GM18867 (cell line): ENCODE measurements at regions not wholly inside any gene's neighbourhood (a gene's known extent, or its start where the extent isn't known, plus 50 kb on each side); places are given as distances from the start of the nearest gene placed in this dataset.

Source experiments
- ATAC-seq: cut with Tn5 transposase; IDR thresholded peaks from one replicate; pipeline ENCODE4 v1.9.1; 2021; ENCODE audit warnings: mild to moderate bottlenecking, moderate library complexity; ENCODE audit not compliant: unreplicated experiment

DNA sequence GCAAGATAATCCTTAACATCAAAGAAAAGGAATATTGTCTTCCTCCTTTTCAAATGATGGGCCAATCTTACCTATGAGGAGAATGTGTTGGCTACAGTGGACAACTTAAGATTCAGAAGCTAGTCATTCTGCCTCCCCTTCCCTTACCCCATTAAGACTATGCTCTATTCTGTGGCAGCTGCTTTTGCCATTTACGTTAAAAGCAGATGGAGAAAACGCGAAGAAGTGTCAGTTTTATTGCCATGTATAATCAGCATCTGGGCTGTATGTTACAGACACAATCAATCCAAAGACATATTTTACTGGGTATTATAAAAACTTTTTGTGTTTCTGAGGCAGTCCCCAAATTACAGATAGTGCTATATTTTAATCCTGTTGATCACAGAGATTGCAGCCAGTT lies 196.1 kb upstream of the PACRGL start:
- ATAC-seq: no peak

- no peak for ATAC-seq
These were observed 194.3 kb upstream of the PACRGL start for GRCh38 chr4:20505927-20506326.

DNA sequence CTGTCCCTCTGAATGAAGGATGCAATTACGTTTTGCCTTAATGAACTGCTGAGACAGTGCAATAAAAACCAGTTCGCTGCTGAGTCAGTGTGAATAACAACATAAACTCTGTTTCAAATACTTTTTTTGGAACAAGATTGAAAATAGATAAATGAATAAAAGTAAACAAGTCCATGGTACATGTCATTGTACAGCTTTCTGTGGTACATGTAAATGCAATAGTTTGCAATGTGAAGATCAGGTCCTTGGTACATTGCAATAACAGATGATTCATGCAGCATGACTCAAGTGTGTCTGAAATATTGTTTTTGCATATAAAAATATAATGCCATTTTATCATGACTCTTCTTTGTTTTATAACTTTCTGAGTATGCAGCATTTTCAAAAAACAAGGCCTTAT lies 193.4 kb upstream of the PACRGL start:
- ATAC-seq: no peak

DNA sequence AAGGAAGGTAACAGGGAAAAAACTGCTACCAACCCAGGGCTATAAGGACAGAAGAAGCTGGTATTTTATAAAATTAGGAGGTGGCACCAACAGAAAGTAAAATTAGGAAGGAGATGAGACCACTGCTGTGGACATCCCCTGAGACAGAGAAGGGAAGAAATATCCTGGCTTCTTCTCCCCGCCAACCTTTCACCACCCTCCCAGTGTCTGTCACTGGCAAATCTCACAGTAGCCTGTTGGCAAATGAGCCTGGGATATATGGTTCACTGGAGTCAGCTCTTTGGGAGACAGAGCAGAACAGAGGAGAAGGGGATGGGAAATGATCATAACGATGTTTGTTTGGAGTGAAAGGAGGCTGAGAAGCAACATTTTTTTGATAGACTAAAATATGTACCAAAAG lies 190.9 kb upstream of the PACRGL start:
- ATAC-seq: no peak

DNA sequence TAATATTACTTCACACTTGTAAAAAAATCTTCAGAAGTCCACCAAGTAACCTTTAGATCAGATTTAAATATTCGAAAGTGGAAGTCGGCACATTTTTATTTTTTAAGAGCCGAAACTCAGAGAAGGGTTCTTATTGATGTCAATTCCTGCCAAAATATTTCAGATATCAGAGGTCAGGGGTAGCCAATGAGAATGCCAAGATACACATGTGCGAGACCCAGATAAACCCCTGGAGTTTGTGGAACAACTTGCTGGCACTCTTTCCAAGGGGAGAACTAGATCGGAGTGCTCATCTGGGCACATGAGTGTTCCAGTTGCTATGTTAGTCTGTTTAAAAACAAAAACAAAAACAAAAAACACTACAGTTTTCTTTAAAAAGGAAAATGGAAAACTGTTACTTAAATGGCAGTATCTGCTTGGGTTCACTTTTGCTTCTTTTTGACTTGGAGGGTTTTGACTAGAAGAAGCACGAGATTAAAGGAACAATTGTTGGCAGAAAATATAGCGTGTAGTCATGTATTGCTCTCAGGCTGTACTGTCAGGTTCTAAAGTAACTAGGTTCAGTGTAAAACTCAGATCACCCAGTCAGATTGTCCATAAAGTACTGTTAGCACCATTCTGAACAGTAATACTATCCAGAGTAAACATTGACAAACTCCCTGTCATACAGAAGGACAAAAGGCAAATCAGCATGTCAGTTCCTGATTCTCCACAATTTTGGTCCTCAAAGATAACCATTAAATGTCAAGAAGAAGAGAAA lies 188.0 kb upstream of the PACRGL start:
- no peak for ATAC-seq

- no peak for ATAC-seq
These were observed 187.3 kb upstream of the PACRGL start for GRCh38 chr4:20512985-20513384.

- ATAC-seq: no peak
These were observed 179.4 kb upstream of the PACRGL start for GRCh38 chr4:20520901-20521300.

GRCh38 chr4:20528508-20528907 lies 171.8 kb upstream of the PACRGL start:
- ATAC-seq: no peak

GRCh38 chr4:20529691-20530090 lies 170.6 kb upstream of the PACRGL start:
- ATAC-seq: no peak

DNA sequence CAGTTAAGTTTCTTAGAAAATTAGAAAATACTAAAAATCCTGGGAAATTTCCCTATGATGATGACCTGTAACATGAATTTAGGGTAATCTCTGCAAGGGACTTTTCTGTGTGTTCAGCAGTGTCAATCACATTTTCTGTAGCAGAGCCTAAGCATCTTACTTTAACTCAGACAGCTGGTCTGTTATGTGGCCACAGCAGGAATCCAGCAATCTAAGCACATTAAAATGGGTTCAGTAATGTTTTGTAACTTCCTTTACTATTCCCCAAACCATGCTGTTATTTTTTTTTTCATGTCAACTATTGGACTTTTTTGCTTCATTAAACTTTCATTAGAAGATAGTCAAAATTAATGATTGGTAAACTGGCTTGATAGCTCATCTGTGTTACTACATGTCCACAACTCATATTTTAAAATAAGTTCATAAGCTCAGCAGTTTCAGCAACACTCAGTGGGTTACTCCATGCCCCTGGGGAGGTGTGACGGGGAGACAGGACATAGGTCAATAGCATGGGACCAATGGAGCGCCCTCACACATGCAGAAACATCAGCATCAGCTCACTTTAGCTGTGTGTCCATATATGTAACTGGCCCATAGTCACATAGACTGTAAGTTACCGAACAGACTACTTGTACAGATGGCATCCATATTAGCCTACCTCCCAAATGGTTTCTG lies 168.0 kb upstream of the PACRGL start:
- ATAC-seq: no peak

DNA sequence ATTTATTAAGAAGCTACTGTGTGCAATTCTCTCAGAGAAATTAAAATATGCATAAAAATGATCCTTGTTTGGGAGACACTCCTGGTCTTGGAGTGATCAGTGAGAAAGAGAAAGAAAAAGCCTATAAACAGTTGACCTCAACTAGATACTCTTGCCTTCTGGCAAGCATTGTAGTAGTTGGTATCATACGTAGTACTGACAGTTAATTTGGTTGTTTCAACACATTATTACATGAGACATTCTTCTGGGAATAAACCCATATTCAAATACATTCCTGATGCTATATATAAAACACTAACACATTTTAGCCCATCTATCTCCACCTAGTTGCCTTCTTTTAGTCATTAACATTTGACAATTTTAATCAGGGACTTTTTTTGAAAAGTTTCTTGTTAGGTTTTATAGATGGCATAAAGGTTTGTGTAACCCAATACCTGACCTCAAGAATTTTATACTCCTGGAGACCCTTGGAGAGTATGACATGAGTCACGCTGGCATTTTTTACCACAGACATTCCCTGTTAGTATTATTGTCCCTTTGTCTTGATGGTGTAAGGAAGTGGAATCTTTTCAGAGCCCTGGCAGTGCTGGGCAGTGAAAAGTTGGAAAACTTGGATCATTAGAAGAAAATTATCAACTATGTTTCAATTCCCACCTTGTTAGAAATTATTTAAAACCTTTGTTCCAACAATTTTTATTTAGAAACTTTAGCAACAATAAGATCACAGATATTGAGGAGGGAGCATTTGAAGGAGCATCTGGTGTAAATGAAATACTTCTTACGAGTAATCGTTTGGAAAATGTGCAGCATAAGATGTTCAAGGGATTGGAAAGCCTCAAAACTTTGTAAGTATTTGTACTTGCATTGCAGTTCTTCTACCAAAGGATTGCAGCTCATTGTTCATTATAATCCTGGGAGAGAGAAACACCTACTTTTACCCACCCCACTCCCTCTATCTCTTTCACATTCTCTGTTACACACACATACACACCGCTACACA lies 167.1 kb upstream of the PACRGL start:
- ATAC-seq: no peak

DNA sequence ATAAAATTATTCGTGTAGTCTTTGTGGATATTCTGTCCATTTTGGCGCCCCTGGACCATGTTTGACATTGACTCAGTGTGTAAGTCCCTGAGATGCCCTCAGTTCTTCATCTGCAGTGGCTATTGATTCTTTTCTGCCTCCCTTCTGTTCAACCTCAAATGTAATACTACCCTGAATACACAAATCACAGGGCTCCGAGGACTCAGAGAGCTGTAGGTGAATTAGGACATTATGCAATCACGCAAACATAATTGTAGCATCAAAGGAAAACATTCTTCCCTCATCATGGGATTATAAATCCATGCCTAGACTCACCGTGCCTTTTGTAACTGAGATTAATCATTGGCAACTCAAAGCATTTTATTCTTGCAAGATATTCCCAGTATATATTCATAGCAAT lies 161.4 kb upstream of the PACRGL start:
- ATAC-seq: no peak

DNA sequence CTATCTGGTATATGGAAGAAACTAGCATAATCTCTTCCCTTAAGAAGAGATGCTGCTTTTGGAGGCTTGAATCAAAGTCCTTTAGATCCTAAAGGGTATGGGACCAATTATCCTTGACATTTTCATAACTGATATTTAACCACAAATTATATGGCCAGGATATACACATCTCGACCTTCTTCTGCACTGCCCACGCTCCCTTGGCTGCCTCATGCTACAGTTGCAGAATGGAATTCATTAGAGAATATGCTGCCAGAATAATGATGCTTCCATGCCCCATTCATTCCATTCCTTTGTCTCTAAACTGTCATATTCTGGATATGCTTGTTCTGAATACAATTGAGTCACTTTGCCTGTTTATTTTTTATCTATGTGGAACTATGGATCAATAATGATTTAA lies 157.1 kb upstream of the PACRGL start:
- ATAC-seq: no peak

DNA sequence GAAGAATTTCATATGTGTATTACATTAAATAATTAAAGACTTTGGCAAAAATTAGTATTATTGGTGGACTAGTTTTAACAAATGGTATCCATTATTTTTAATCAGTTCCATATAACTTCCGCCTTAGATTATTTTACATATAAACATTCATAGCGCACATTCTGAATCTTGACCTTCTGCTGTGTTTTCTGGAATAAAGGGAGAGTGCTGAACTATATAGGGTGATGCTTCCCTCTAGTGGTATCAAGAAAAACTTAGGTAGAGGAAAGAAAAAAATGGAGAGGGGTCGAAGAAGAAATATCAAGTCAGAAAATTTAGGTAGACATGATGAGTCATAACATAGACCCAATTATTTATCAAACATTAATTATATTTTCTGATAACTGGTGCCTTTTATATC lies 155.6 kb upstream of the PACRGL start:
- ATAC-seq: no peak

DNA sequence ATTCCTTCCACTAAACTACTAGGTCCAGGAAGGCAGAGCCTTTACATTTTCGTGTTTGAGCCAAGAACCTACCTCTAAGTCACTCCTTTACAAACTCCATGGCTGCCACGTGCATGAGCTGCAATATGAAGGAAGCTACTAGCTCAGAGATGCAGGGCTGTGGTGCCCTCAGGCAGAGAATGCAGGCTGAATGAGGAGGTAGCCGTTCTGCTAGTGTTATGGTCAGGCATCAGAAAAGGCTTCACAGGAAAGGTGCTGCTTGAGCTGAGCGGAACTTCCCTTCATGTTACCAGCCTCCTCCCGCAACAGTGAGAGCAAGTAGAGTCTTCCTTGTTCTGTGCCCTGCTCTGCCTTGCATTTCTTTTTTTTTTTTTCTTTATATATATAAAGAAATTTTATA lies 148.3 kb upstream of the PACRGL start:
- no peak for ATAC-seq

- ATAC-seq: no peak
These were observed 146.1 kb upstream of the PACRGL start for GRCh38 chr4:20554134-20554533.

GRCh38 chr4:20565075-20565721 lies 135.1 kb upstream of the PACRGL start:
- ATAC-seq: no peak

- no peak for ATAC-seq
These were observed 129.1 kb upstream of the PACRGL start for GRCh38 chr4:20570981-20571715.

DNA sequence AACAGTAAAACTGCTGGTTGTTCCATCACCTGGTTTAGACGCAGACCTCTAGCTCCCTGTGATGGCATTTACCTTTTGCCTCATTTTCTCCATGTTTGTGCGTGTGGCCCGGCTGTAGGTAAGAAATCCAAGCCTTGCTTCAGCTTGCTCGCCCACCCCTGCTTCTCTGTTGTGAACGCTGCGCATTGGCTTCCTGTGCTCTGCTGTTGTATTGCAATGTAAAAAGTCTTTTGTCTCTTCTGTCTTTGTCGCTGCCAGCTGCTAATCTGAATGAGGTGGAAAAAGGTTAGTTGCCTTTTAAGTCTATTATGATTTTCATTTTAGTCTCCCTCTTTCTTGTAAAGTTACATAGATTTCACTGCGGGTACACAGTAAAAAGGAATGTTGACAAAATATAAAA lies 127.3 kb upstream of the PACRGL start:
- no peak for ATAC-seq

DNA sequence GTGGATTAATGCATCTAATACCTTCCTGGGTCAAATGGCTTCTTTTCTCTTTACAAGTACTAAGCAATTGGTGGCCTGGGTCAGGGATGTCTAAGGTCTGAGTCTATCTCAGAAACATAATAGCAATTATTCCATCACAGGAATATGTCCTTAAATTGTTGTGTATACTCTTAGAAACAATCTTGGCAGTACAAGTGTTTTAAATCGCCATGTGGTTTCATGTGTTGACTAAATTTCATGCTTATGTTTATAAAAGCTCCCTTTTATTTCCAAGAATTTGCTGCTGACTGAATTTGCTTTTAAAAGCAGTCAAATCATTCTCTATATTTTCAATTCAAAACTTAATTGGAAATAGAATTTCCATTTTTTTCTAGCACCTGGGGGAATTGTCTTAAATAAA lies 125.3 kb upstream of the PACRGL start:
- no peak for ATAC-seq
